Endothelial cell of umbilical vein (primary cell): ENCODE measurements at regions not wholly inside any gene's neighbourhood (a gene's known extent, or its start where the extent isn't known, plus 50 kb on each side); places are given as distances from the start of the nearest gene placed in this dataset.
A peak's percentile ranks its signal among the peaks of the same experiment; 100 is the strongest.

Source experiments
- BruUV-seq: library from RNA; stranded (reverse); fragments of 400-500 nt; replicated peaks from 2 replicates; lab custom pipeline; 2021; lab: Mats Ljungman, UMichigan
- CTCF ChIA-PET: fragments of 300-600, 350-600 bp; sonication (Branson Sonifier 250); formaldehyde crosslinking; loops from one replicate; lab custom pipeline; 2021; ENCODE audit warnings: antibody characterized with exemption, inconsistent platforms; lab: Charles Lee
- POLR2A ChIA-PET: fragments of 300-600, 350-600 bp; sonication (Branson Sonifier 250); formaldehyde crosslinking; loops from one replicate; lab custom pipeline; 2021; ENCODE audit warnings: antibody characterized with exemption, inconsistent platforms; lab: Charles Lee
- DNase-seq: peaks from one replicate; pipeline ENCODE4 v3.0.0-alpha.2; 2011; ENCODE audit warnings: low read depth, low spot score
- FAIRE-seq: peaks from 2 replicates; lab custom pipeline; 2011; peaks lifted over from hg19 to GRCh38; lab: Jason Lieb, UNC
- H2AFZ ChIP-seq: 2 replicates; pipeline ENCODE4 v1.6.0; 2012; ENCODE audit warnings: low read depth, low read length, control low read depth, inconsistent platforms
- H3K27ac ChIP-seq: 2 replicates; pipeline ENCODE4 v1.5.1; 2011; ENCODE audit warnings: low read depth, mild to moderate bottlenecking, control low read depth, low read length, moderate library complexity; ENCODE audit not compliant: insufficient read depth
- H3K27me3 ChIP-seq, 2 experiments: 2 replicates each; pipeline versions ENCODE4 v1.6.0 to v1.6.1; 2011; ENCODE audit warnings: low read length in 2 of 2, mixed read lengths in 1 of 2; ENCODE audit not compliant: control insufficient read depth in 2 of 2, insufficient read depth in 2 of 2
- H3K36me3 ChIP-seq, 2 experiments: 2 replicates in 1 of 2; 3 replicates in 1 of 2; pipeline ENCODE4 v1.5.1; 2011; ENCODE audit warnings: low read length in 2 of 2, mild to moderate bottlenecking in 1 of 2, moderate library complexity in 1 of 2; ENCODE audit not compliant: control insufficient read depth in 2 of 2, insufficient read depth in 2 of 2; ENCODE audit errors: extremely low read depth in 1 of 2
- H3K4me1 ChIP-seq: 3 replicates; pipeline ENCODE4 v1.5.1; 2011; ENCODE audit warnings: mild to moderate bottlenecking, low read length; ENCODE audit not compliant: control insufficient read depth, insufficient read depth; ENCODE audit errors: extremely low read depth
- H3K4me2 ChIP-seq: 2 replicates; pipeline ENCODE4 v1.6.1; 2011; ENCODE audit warnings: low read length, control low read depth, mixed read lengths; ENCODE audit not compliant: insufficient read depth
- H3K4me3 ChIP-seq, 3 experiments: fragments of 200-600 bp in 1 of 3; sonication (generic), shearing (Covaris generic) in 1 of 3; replicated peaks in 1 of 3; 2 replicates each; pipeline ENCODE4 v1.5.1; 2011 to 2016; ENCODE audit warnings: control low read depth in 3 of 3, low read length in 3 of 3, mild to moderate bottlenecking in 2 of 3, inconsistent platforms in 1 of 3, low read depth in 1 of 3, moderate library complexity in 1 of 3; ENCODE audit not compliant: insufficient read depth in 1 of 3
- H3K79me2 ChIP-seq: 2 replicates; pipeline ENCODE4 v1.6.0; 2012; ENCODE audit warnings: low read length, inconsistent platforms; ENCODE audit not compliant: control insufficient read depth, insufficient read depth
- H3K9ac ChIP-seq: replicated peaks from 2 replicates; pipeline ENCODE3; 2011; ENCODE audit warnings: low read length, control low read depth; ENCODE audit not compliant: insufficient read depth; ENCODE audit errors: extremely low read depth
- H3K9me1 ChIP-seq: replicated peaks from 3 replicates; pipeline ENCODE4 v1.6.0; 2011; ENCODE audit warnings: mild to moderate bottlenecking, low read length; ENCODE audit not compliant: control insufficient read depth, insufficient read depth; ENCODE audit errors: extremely low read depth
- H3K9me3 ChIP-seq: replicated peaks from 2 replicates; pipeline ENCODE4 v1.5.1; 2012; ENCODE audit warnings: low read length, inconsistent platforms; ENCODE audit not compliant: control insufficient read depth, insufficient read depth
- H4K20me1 ChIP-seq: replicated peaks from 2 replicates; pipeline ENCODE3; 2011; ENCODE audit warnings: mild to moderate bottlenecking, low read length; ENCODE audit not compliant: control insufficient read depth, insufficient read depth; ENCODE audit errors: extremely low read depth
- EZH2 ChIP-seq: IDR thresholded peaks from 2 replicates; pipeline ENCODE4 v1.6.1; 2012; ENCODE audit warnings: borderline replicate concordance, low read depth, mild to moderate bottlenecking, moderate library complexity, low read length, inconsistent platforms; ENCODE audit not compliant: severe bottlenecking
- FOS ChIP-seq: IDR thresholded peaks from 2 replicates; pipeline ENCODE4 v1.6.1; 2011; ENCODE audit warnings: mild to moderate bottlenecking, low read length, moderate library complexity, borderline replicate concordance; ENCODE audit not compliant: insufficient read depth
- GATA2 ChIP-seq: IDR thresholded peaks from 2 replicates; pipeline ENCODE4 v1.7.0; 2011; ENCODE audit warnings: low read depth, mild to moderate bottlenecking, moderate library complexity, mixed read lengths, low read length; ENCODE audit not compliant: insufficient read length, insufficient read depth
- JUN ChIP-seq: IDR thresholded peaks from 2 replicates; pipeline ENCODE4 v1.6.1; 2011; ENCODE audit warnings: borderline replicate concordance, low read depth; ENCODE audit not compliant: insufficient read length, insufficient read depth
- MYC ChIP-seq: IDR thresholded peaks from one replicate; pipeline ENCODE4 v1.6.1; 2011; ENCODE audit warnings: mild to moderate bottlenecking, low read depth, low read length
- POLR2A ChIP-seq: IDR thresholded peaks from 2 replicates; pipeline ENCODE4 v1.6.1; 2012; ENCODE audit warnings: low read depth, mild to moderate bottlenecking, control low read depth, low read length
- POLR2AphosphoS5 ChIP-seq: IDR thresholded peaks from 2 replicates; pipeline ENCODE4 v1.6.1; 2012; ENCODE audit warnings: low read depth, mild to moderate bottlenecking, control low read depth, low read length, moderate library complexity; ENCODE audit not compliant: insufficient read depth
- dilution Hi-C: fragments of 300-500 bp; cut with MboI; formaldehyde crosslinking; loops from one replicate; pipeline ENCODE4 v1.15.0; 2019; ENCODE audit warnings: low sequenced_read_pairs; ENCODE audit not compliant: extremely low pct_ligation_motif_present
- intact Hi-C: fragments of 100-400 bp; cut with micrococcal nuclease; formaldehyde crosslinking; loops from one replicate; pipeline ENCODE4 v1.10.0; 2022
- TF ChIP-seq, protein P1 (sequence below), 2 donors: IDR thresholded peaks; 1 replicate in 1 of 2; 2 replicates in 1 of 2; pipeline ENCODE4 v1.5.1; 2011; ENCODE audit warnings: low read length in 2 of 2, mild to moderate bottlenecking in 2 of 2, moderate library complexity in 2 of 2, control low read depth in 1 of 2, inconsistent platforms in 1 of 2, low read depth in 1 of 2; ENCODE audit not compliant: insufficient read depth in 1 of 2; ENCODE audit errors: extremely low read depth in 1 of 2
- TF ChIP-seq, protein P2 (sequence below): IDR thresholded peaks from 2 replicates; pipeline ENCODE4 v1.6.1; 2011; ENCODE audit not compliant: insufficient read depth, insufficient read length

DNA sequence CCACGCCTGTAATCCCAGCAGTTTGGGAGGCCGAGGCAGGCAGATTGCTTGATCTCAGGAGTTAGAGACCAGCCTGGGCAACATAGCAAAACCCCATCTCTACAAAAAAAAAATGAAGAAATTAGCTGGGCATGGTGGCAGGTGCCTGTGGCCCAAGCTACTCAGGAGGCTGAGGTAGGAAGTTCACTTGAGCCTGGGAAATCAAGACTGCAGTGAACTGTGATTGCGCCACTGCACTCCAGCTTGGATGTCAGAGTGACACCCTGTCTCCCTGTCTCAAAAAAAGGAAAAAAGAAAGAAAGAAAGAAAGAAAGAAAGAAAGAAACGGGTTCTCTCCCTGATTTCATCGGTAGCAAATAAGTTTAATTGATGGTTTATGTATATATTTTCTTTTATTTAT lies 64.6 kb upstream of the ESX1 start:
- H3K9me1 ChIP-seq, result no peaks in the 10 kb centered on the region
- H3K4me1 ChIP-seq, result peaks cover 34% of the 10 kb centered on the region
- H3K4me2 ChIP-seq, result no peak overlapping the region
- H3K27me3 ChIP-seq, result no peaks in the 10 kb centered on the region
- FAIRE-seq (no peak), DNase-seq (no peak)
- no peaks in the 10 kb centered on the region for H4K20me1 ChIP-seq
- dilution Hi-C loops, result no loop called here
- H3K9ac ChIP-seq, result no peak overlapping the region
- POLR2A ChIA-PET, result no interaction called here
- no TSS peak for BruUV-seq
- no peaks in the 10 kb centered on the region for H3K79me2 ChIP-seq
- H3K9me3 ChIP-seq, result no peaks in the 10 kb centered on the region
- CTCF ChIA-PET, result interaction anchor here (0.6 to 1.7 kb wide), 2 partner anchors 16 to 147 kb away, joined by 3 to 4 read pairs; no protein-coding TSS in a partner anchor
- H3K36me3 ChIP-seq, result no peaks in the 10 kb centered on the region
- H3K4me3 ChIP-seq, result no peak overlapping the region
- peak overlapping the region; percentile 22 for H3K27ac ChIP-seq
- H2AFZ ChIP-seq, result no peak overlapping the region
- intact Hi-C loops, result no loop called here
- TF ChIP-seq FOS, result no peak
- no peak for TF ChIP-seq POLR2A
- no peak for TF ChIP-seq EZH2
- no peak for TF ChIP-seq MYC
- TF ChIP-seq JUN, result no peak

DNA sequence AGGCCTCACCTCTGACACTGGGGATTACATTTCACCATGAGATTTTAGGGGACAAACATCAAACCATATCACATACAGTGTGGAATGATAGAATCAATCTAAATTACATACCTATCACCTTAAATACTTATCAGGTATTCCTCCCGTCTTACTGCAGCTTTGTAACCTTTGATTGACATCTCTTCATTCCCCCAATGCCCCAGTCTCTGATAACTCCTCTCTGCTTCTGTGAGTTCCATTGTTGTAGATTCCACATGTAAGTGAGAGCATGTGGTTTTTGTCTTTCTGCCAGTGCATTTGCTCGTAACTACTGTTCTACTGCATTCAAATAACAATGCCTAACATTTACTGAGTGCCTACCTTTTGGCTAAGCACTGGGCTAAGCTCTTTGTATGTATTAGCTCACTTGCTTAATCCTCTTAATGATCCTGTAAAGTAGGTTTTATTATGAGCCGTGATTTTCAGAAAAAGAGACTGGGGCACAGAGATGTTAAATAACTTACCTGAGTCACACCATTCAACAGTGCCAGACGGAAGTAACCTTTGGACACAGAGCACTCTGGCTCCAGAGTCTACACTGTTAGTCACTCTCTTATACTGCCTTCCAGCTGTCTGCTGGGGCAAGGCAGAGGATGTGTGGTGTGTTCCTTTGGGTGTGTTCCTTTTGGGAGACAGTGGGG lies 63.7 kb upstream of the ESX1 start:
- CTCF ChIA-PET, result interaction anchor here (0.6 to 1.0 kb wide), 2 partner anchors 9 to 146 kb away, joined by 3 read pairs; no protein-coding TSS in a partner anchor
- Histone ChIP-seq H3K9ac (no peak overlapping the region), H4K20me1 (no peaks in the 10 kb centered on the region), H3K4me3 (no peak overlapping the region), H3K27ac (peak overlapping the region; percentile 22), H3K9me3 (no peaks in the 10 kb centered on the region), H3K79me2 (no peaks in the 10 kb centered on the region), H3K36me3 (no peaks in the 10 kb centered on the region), H3K4me1 (peaks cover 29% of the 10 kb centered on the region), H3K9me1 (no peaks in the 10 kb centered on the region), H2AFZ (no peak overlapping the region), H3K4me2 (peak overlapping the region; percentile 38), H3K27me3 (no peaks in the 10 kb centered on the region)
- no TSS peak for BruUV-seq
- TF ChIP-seq EZH2 (no peak), JUN (no peak), POLR2AphosphoS5 (peak; percentile 33), GATA2 (peak; percentile 54), FOS (peak; percentile 74), POLR2A (no peak), MYC (no peak)
- TF ChIP-seq, protein P1, sequence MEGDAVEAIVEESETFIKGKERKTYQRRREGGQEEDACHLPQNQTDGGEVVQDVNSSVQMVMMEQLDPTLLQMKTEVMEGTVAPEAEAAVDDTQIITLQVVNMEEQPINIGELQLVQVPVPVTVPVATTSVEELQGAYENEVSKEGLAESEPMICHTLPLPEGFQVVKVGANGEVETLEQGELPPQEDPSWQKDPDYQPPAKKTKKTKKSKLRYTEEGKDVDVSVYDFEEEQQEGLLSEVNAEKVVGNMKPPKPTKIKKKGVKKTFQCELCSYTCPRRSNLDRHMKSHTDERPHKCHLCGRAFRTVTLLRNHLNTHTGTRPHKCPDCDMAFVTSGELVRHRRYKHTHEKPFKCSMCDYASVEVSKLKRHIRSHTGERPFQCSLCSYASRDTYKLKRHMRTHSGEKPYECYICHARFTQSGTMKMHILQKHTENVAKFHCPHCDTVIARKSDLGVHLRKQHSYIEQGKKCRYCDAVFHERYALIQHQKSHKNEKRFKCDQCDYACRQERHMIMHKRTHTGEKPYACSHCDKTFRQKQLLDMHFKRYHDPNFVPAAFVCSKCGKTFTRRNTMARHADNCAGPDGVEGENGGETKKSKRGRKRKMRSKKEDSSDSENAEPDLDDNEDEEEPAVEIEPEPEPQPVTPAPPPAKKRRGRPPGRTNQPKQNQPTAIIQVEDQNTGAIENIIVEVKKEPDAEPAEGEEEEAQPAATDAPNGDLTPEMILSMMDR (IDR thresholded peaks at IDR 0.05; ENCODE audit: extremely low read depth in 1 of 2, insufficient read depth in 1 of 2, low read depth in 1 of 2, low read length in 2 of 2), result no peak
- TF ChIP-seq, protein P2, sequence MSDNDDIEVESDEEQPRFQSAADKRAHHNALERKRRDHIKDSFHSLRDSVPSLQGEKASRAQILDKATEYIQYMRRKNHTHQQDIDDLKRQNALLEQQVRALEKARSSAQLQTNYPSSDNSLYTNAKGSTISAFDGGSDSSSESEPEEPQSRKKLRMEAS, result no peak
- FAIRE-seq (peak; percentile 94), DNase-seq (peak; percentile 49)
- POLR2A ChIA-PET, result no interaction called here
- dilution Hi-C loops, result no loop called here
- intact Hi-C loops, result no loop called here
